CD4-positive, alpha-beta T cell treated with Interleukin-15 for 1 hour (primary cell): ENCODE measurements at regions not wholly inside any gene's neighbourhood (a gene's known extent, or its start where the extent isn't known, plus 50 kb on each side); places are given as distances from the start of the nearest gene placed in this dataset.

Experiments used
- DNase-seq: peaks from one replicate; pipeline ENCODE4 v3.0.0-alpha.2; 2020

DNA sequence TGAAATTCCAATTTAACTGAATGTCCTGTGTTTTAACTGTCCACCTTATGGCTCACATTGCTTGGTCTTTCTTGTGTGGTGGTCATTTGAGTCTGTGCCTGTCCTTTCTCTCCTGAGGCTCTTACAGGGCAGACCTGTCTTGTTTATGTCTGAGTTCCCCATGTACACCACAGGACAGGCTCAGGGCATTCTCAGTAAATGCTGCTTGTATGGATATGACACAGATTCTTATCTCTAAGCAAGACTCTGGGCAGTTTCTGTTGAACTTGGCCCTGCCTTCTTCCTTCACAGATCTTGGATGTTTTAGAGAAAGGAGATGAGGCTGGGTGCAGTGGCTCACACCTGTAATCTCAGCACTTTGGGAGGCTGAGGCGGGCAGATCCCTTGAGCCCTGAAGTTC lies 159.1 kb upstream of the CSF3R start:
- no peak for DNase-seq

DNA sequence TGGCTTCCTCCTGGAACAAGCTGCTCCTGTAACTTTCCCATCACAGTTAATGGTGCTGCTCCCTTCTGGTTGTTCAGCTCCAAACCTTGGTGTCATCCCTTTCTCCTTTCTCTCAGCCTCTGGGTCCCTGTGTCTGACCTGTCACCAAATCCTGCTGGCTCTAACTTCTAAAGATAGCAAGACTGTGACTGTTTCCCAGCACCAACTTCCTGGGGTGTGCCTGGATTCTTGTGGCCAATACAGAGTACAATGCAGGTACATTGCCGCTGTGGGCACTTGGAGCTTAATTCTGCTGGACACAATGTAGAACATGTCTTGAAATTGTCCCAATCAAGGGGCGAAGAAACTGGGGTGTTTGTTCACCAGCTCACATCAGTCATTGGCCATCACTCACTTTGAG lies 156.7 kb upstream of the CSF3R start:
- DNase-seq, result no peak

DNA sequence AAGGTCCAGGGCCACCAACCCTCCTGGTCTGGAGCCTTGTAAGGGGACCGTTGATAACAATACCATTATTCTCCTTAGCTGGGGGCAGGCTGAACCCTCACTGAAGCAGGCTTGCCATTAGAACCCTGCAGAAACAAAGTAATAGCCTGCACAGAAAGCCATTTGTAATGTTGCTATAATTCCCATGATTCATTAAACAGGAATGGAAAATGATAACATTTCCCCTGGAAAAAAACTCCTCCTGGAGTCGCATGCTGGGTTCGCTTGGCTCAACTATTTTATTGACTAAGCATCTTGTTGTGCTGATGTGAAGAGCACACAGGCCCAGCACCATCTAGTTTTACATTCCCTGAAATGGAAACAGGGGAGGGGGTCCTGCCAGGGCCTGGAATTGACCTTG lies 155.6 kb upstream of the CSF3R start:
- no peak for DNase-seq

DNA sequence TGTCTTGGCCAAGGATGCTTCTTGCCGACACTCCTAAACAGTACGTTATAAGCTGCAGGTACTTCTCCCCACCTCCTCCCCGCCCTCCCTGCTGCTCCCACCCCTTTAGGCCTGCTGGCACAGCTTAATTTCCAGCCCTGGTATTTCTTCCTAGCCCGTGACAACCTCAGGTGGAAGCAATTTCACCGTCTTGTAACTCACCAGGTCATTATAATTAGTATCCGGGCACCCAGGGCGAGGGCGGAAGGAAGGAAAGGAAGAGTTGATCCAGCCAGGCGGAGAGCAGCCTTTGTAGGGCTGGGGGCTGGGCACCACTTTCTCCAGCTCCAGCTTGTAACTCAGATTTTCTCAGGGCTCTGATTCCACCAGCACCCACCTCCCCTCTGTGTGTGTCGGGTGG lies 153.5 kb upstream of the CSF3R start:
- no peak for DNase-seq

DNA sequence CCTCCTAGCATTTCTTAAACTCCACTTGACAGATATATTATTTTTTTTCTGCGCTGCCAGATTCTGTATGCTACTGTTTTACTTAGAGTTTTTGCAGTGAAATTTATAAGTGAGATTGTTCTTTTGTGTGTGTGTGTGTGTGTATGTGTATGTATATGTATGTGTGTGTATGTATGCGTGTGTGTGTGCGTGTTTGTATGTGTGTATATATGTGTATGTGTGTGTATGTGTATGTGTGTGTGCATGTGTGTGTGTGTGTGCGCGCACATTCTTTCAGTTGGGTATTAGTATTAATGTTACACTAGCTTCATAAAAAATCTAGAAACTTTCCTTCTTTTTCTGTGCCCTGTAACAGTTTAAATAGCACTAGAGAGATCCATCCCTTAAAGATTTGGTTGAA lies 152.6 kb upstream of the CSF3R start:
- DNase-seq, result no peak

DNA sequence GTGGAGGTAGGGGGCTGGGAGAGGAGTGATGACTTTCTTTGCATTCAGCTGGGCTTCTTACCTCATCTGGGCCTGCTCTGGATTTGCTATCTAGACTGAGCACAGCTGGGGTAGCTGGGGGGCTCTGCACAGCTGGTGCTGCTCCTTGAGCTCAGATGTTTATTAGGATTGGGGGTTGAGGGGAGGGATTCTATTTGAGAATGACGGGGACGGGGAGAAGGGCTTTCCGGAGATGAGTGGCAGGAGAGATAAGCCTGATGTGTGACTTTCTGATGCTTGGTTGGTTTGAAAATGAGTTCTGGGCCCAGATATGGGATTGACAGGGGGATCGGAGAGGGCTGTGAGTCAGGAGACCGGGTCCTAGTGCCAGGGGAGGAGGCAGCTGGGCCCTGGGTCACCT lies 146.1 kb upstream of the CSF3R start:
- no peak for DNase-seq

DNA sequence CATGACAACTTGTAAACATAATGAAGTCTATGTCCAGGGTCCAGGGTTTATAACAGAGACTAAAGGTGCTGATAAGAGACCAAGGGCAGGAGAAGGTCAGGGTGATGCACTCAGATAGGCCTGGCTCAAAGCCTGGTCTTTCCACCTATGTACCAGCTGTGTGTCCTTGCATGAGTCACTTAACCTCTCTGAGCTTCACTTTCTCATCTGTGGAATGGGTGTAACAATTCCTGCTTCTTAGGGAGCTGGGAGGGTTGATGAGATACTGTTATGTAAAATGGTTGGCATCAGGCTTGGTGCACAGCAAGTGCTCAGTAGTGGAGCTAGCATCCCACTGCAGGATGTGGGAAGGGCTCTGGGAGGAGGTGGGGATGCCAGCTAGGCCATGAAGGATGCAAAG lies 143.7 kb upstream of the CSF3R start:
- DNase-seq, result no peak

DNA sequence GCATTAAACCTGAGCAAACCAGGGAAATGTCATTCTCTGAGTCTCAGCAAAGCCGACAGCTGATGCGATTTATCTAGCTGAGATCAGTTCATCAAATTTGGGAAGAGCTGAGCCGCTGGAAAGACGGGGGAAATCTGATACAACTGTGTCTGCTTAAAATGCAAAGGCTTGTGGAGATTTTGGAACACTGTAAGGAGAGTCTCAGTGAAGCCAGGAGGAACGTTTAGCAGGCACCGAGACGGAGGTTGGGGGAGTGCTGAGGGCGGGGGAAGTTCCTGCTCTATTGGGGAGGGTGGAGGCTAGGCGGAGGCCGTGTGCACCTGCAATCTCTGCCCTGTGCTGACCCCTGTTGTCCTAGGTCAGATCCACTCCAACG lies 143.2 kb upstream of the CSF3R start:
- no peak for DNase-seq

DNA sequence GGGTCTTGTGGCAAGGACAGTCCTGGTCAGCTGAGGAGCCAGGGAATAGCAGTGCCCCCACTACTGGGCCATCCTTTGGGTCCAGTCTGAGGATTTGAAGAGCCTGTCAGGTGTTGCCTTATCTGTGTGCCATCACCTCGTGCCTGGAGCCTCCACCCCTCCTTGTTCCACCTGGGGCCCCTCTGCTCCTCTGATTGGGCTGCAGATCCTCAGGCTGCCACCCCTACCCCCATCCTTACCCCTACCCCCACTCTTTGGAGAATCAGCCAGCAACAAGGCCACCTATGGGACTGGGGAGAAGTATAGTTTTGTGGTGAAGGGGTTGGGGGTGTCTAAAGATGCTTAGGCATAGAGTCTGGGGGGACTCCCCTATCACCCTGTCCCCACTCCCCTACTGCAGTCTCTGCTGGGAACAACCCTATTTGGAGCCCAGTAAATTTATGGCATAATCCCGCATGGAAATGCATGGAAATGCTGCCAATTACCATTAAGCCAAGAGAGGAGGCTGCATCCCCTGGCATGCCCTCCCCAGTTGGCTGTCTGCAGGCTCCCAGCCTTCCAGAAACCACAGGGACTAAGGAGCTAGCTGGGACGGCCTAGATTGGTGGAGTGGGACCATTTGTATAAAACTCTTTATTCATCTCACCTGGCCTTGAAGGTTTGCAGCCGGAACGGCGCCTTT lies 142.7 kb upstream of the CSF3R start:
- DNase-seq, result no peak

DNA sequence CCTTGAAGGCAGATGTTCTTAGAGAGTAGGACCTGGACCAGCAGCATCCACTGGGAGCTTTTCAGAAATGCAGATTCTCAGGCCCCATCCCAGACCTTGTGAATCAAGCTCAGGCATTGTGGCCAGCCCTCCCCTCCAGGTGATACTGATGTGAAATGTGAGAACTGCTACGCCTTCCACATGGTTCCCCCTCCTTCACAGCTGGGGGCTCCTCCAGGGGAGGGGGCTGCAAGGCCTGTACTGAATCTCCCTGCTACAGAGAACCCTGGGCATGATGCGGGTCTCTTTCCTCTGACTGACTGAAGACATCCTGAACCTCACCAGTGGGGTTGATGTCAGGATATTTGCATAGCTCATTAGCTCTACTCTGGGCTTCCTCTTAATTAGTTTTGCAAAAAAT lies 141.8 kb upstream of the CSF3R start:
- DNase-seq, result no peak

DNA sequence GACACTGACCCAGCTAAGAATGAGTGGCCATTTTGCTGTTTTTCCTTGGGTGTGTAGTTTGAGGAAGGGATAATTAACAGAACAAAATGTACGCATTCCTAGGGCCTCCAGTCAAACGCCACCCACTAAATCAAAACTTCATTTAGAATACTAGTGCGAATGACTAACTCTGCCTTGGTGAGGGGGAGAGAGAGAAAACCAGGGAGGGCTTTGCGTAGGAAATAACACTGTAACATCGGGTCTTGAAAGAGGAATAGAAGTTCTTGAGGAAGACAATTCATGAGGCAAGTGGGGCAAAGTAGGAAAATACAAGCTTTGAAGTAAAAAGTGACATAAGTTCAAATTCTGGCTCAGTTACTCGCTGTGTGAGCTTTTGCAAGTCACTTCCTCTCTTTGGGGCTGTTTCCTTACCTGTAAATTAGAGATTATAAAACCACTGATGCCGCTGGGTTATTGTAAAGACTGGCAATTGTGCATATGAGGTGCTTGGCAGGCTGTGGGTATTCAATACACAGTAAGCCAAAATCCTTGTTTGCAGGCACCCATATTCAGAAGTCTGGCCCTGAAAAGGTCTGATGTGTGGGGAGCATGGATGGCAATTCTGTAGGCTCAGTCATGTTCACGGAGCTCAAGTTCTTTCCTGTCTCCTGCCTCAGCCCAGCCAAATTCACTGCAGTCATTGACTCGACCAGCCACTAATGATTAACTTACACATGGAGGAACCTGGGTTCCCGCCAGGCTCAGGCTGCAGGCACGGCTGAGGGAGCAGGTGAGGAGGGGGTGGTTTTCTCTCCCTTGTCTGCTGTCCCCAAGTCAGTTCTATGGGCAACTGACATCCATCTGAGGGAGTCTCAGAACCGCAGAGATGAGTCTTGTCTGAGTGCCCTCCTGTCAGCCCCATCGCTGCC lies 140.3 kb upstream of the CSF3R start:
- DNase-seq, result no peak

DNA sequence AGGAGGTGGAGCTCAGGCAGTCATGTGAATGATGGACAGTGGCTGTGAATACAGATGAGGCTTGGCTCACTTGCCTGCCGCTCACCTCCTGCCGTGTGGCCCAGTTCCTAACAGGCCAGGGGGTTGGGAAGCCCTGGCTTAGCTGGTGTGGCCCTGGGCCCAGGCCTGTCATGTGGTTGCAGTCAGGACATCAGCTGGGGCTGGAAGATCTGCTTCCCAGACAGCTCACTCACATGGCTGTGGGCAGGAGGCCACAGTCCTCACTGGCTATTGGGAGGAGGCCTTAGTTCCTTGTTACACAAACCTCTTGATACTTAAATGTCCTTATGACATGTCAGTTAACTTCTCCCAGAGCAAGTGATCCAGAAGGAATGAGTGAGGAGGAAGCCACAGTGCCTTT lies 138.8 kb upstream of the CSF3R start:
- no peak for DNase-seq

DNA sequence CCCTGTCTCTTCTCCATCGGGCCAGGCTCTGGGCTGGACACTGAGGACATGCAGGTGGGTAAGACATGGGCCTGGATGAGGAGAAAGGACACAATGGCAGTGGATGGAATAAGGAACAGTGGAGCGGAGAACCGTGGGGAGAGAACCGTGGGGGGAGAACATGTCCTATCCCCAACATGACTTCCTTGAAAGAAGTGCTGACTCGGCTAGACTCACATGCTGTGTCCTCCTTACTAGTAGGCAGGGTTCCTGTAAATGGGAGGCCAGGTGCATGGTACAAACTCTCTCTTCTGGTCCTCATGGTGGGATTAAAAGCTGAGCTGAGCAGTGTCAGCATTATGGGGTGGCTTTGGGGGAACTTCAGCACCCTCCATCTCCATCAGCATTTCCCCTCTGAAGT lies 137.4 kb upstream of the CSF3R start:
- DNase-seq, result no peak

DNA sequence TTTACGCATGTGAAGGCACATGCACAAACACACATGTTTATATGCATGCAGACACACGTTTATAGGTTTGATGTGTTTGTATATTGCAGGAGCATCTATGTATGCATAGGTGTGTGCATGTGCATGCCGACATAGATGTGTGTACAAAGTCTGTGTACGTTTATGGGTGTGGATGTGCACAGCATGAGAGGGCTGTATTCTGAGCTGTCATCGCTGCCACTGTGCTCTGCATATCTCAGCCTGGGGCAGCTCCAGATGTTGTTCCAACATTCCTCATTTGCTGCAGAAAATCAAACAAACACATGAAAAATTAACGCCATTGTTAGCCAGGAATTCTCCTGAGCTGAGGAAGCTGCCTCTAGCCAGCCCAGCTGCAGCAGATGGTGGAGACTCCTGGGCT lies 132.3 kb upstream of the CSF3R start:
- no peak for DNase-seq

DNA sequence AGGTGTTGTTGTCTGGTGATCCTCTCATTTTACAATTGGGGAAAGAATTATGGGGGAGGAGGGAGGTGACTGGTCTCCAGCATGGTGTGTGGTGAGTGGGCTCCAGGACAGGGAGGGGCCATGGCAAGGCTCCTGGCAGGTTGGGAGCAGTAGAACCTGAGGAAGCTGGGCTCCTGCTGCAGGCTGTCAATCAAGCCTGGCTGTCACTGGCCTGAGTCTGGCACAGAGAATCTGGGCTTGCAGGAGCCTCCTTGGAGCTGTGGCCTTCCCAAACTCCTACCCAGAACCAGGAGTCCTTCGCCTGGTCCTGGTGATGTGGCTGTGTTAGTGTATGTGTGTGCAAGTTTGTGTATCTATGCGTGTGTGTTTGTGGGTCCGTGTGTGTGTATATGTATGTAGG lies 131.9 kb upstream of the CSF3R start:
- no peak for DNase-seq

DNA sequence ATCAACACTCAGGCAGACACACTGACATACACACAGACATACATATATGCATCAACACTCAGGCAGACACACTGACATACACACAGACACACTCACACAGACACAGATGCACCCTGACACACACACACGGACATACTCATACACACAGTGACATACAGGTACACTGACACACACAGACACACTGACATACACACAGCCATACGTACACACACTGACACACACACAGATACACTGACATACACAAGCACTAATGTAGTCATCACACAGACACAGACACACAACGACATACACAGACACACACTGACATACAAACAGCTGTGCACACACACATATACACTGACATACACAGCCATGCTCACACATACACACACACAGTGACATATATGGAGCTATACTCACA lies 131.0 kb upstream of the CSF3R start:
- no peak for DNase-seq

DNA sequence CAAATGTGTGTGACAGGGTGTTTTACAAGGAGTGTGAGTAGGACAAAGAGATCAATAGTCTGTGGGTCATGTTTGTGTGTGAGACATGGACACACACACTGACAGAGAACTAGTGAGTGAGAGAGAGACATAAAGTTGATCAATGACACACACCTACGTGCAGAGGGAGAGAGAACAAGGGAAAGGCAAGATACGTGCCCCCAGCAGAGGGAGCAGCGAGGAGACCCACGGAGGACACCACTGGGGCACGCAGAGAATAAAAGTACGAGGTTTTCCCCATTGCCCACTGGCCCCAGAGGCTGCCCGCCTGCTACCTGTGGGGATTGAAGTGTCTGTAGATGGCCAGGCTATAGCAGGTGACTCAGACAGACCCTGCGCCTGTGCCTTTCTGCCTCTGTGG lies 130.2 kb upstream of the CSF3R start:
- no peak for DNase-seq

DNA sequence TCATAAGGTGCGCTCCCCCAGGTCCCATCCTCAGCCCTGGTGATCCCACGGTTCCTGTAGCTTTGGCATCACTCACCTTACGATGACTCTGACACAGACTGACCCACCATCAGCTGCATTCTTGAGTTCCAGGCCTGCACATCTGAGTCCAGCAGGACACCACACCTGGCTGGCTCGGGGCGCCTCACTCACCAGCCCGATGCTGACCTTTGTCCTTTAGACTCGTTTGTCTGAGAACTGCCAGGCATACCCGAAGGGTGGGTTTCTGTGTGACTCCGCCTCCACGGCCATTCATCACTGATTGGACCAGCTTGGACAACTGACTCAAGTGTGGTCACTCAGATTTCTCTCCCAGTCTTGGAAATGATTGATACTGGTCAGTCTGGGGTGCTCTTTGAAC lies 129.4 kb upstream of the CSF3R start:
- no peak for DNase-seq

DNA sequence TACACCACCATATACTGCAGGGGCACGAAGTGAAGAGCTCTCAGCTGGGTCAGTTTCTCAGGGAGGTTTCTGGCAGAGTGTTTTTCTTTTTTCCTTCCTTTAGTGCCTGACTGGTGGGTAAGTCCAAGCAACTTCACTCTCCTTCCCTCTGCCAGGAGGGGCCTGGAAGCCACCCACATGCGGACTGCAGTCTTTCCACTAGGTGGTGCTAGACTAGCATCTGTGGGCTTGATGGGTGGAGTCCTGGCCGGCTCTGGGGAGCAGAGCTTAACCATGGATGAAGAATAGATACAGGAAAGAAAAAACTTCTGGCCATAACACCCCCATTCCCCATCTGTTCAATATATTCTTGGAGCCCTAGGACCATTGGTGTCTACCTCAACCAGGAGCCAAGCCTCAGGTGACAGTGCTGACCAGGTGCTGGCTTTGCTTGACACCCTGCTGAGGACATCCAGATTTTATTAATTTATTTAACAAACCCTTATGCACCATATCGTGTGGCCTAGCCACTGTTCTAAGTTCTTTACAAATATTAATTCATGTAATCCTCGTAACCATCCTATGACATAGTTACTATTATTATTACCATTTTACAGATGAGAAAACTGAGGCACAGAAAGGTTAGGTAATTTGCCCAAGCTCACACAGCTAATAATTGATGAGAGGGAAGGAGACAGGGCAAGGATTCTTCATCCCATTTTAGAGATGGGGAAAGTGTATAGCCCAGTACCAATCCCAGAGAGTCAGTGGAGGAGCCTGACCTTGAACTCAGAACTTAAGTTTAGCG lies 126.7 kb upstream of the CSF3R start:
- DNase-seq, result peak; percentile 29

DNA sequence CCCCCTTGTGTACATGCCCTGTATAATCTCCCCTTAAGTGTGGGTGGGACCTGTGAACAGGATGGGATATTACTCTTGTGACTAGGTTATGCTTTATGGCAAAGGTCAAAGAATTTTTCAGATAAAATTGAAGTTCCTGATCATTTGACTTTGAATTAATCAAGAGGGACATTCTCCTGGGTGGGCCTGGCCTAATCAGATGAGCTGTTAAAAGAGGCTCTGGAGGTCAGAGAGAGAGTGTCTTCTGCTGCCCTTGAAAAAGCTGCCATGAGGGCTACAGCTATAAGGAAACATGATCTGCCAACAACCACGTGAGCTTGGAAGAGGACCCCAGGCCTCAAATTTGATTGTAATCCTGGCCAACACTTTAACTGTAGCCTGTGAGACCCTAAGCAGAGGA lies 125.6 kb upstream of the CSF3R start:
- DNase-seq, result no peak

DNA sequence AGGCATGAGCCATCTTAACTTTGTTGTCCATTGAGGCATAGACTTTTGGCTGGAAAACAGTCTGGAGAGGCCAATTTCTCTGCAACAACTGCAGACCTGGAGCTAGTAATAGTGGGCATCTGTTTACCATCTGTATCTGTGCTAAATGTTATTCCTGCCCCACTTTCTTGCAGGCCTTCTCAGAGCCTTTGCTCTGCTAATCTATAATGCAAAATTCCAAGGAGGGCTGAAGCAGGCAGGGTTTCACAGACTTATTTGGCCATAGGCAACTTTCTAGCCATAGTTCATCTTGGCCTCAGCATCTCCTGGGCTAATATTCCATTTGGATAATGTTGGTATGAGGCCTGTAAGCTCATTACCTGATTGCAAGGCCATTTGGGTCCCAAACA lies 124.5 kb upstream of the CSF3R start:
- no peak for DNase-seq

DNA sequence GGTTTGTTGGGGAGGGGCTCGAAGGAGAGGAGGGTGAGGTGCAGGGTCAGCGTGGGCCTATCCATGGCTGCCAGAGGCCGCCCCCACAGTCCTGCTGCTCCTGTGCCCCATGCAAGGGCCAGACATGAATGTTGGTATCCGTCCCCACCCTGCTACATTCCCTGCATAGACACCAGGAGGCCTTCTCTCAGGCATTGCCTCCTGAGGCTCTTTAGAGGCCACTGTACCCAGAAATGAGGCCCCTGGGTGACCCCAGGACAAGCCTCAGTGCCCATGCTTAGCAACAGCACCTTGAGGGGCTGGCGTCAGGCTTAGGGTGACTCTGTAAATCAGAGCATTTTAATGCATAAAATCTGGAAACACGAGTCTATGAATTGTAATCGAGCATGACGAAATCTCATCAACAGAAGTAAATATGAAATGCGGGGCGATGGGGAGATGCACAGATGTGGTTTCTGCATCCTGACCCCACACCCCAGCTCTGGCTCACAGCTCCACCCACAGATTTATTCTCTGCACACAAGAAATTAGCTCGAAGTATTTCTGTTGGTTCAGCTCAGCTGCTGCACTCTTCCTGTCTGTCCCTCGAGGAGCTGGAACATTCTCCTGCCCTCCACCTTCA lies 124.0 kb upstream of the CSF3R start:
- DNase-seq, result no peak

DNA sequence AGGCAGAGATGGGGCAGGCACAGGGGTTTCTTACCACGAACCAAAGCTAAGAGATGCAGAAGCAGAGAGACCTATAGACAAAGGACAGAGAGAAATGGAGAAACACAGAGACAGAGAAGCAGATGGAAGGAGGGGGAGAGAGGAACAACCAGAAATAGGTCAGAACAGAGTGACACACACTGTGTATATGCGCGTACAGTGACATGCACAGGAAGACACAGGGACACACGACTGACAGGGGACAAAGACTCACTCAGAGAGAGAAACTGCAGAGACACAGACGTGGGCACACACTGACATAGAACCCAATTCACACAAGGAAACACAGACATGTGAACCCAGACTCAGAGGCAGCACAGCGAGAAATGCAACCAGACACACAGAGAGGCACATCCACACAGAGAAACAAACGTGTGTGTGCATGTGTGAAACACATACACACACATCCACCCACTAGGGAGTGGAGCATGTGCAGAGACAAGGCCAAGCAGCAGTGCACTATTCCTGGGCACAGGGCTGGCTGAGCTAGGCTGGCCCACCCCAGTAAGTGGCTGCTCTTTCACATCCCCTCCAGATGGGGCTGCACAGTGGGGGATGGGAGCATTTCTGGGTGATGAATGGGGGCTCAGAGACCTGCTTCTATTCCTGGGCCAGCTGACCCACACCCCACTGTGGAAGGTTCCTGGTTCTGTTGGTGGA lies 123.4 kb upstream of the CSF3R start:
- DNase-seq, result no peak
